Duodenal mucosa (tissue), 2 donors: ENCODE measurements at regions not wholly inside any gene's neighbourhood (a gene's known extent, or its start where the extent isn't known, plus 50 kb on each side); places are given as distances from the start of the nearest gene placed in this dataset.

Experiments used
- H3K27ac ChIP-seq: one replicate; pipeline ENCODE4 v1.7.0; 2013; ENCODE audit warnings: low read depth, low read length
- H3K27me3 ChIP-seq, 2 donors: one replicate each; pipeline ENCODE4 v1.7.0; 2013; ENCODE audit warnings: low read length in 2 of 2, control low read depth in 1 of 2; ENCODE audit not compliant: insufficient read depth in 2 of 2, control insufficient read depth in 1 of 2
- H3K36me3 ChIP-seq, 2 donors: one replicate each; pipeline ENCODE4 v1.7.0; 2013; ENCODE audit warnings: low read length in 2 of 2, control low read depth in 1 of 2; ENCODE audit not compliant: insufficient read depth in 2 of 2, control insufficient read depth in 1 of 2
- H3K4me1 ChIP-seq, 2 donors: one replicate each; pipeline ENCODE4 v1.7.0; 2013; ENCODE audit warnings: low read length in 2 of 2, control low read depth in 1 of 2; ENCODE audit not compliant: insufficient read depth in 2 of 2, control insufficient read depth in 1 of 2
- H3K4me3 ChIP-seq, 2 donors: one replicate each; pipeline ENCODE4 v1.7.0; 2013; ENCODE audit warnings: low read length in 2 of 2, low read depth in 1 of 2
- H3K9ac ChIP-seq, 2 donors: one replicate each; pipeline ENCODE4 v1.7.0; 2013; ENCODE audit warnings: low read length in 2 of 2, low read depth in 1 of 2
- H3K9me3 ChIP-seq, 2 donors: one replicate each; pipeline ENCODE4 v1.7.0; 2013; ENCODE audit warnings: low read length in 2 of 2, control low read depth in 1 of 2; ENCODE audit not compliant: control insufficient read depth in 1 of 2

GRCh38 chr7:22008087-22008486 is 62.4 kb upstream of the CDCA7L start:
- Histone ChIP-seq H3K27ac (no peak overlapping the region), H3K9ac (no peak overlapping the region), H3K9me3 (no peaks in the 10 kb centered on the region), H3K27me3 (peaks cover 4 to 6% of the 10 kb centered on the region in 2 donors), H3K36me3 (no peaks in the 10 kb centered on the region), H3K4me1 (no peaks in the 10 kb centered on the region), H3K4me3 (no peak overlapping the region)

- no peaks in the 10 kb centered on the region for H3K36me3 ChIP-seq
- H3K4me3 ChIP-seq: no peak overlapping the region
- no peaks in the 10 kb centered on the region for H3K9me3 ChIP-seq
- no peak overlapping the region for H3K27ac ChIP-seq
- no peak overlapping the region for H3K9ac ChIP-seq
- peaks cover 4 to 6% of the 10 kb centered on the region in 2 donors for H3K27me3 ChIP-seq
- no peaks in the 10 kb centered on the region for H3K4me1 ChIP-seq
Observed at GRCh38 chr7:22005151-22005550, 59.5 kb upstream of the CDCA7L start.

DNA sequence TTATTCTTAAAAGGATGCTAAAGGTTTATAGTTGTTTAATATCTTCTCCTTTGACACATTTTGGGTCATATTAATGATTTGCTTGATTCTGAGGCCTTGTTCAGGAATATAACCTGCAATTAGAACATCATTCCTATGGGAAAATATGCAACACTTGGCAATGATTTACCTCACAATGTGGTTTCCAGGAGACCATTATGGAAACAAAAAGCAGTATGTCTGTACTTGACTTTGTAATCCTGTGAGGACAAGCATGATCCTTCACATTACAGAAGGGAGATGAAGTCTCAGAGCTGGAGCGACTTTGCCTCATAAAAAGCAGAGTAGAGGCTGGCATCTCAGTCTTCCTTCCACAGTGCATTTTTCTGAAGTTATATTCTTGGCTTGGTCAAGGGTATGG is 57.0 kb upstream of the CDCA7L start:
- peaks cover 4 to 6% of the 10 kb centered on the region in 2 donors for H3K27me3 ChIP-seq
- no peak overlapping the region for H3K4me3 ChIP-seq
- H3K27ac ChIP-seq: no peak overlapping the region

GRCh38 chr7:22001345-22002004 is 55.8 kb upstream of the CDCA7L start:
- Histone ChIP-seq H3K4me3 (no peak overlapping the region), H3K9ac (no peak overlapping the region), H3K4me1 (no peaks in the 10 kb centered on the region), H3K27me3 (peaks cover 4 to 6% of the 10 kb centered on the region in 2 donors), H3K36me3 (no peaks in the 10 kb centered on the region), H3K27ac (no peak overlapping the region), H3K9me3 (no peaks in the 10 kb centered on the region)

More for the DNA sequence above, 57.0 kb upstream of the CDCA7L start:
- no peaks in the 10 kb centered on the region for H3K4me1 ChIP-seq
- no peaks in the 10 kb centered on the region for H3K36me3 ChIP-seq
- no peak overlapping the region for H3K9ac ChIP-seq
- no peaks in the 10 kb centered on the region for H3K9me3 ChIP-seq

GRCh38 chr7:21999896-22000295 is 54.2 kb upstream of the CDCA7L start:
- H3K9ac ChIP-seq: no peak overlapping the region
- no peak overlapping the region for H3K4me3 ChIP-seq
- H3K4me1 ChIP-seq: no peaks in the 10 kb centered on the region
- H3K27ac ChIP-seq: no peak overlapping the region
- no peaks in the 10 kb centered on the region for H3K9me3 ChIP-seq
- H3K36me3 ChIP-seq: no peaks in the 10 kb centered on the region
- H3K27me3 ChIP-seq: no peaks in the 10 kb centered on the region

DNA sequence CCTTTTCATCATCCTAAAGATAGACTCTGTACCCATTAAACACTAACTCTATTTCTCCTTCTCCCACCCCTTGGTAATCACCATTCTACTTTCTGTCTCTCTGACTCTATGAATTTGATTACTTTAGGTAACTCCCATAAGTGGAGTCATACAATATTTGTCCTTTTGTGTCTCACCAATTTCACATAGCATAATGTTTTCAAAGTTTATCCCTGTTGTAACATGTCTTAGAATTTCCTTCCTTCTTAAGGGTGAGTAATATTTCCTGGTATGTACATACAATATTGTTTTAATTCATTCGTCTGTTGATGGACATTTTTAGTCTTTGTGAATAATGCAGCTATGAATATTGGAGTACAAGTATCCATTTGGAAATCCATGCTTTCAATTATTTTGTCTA is 50.9 kb upstream of the CDCA7L start:
- no peak overlapping the region for H3K9ac ChIP-seq
- no peaks in the 10 kb centered on the region for H3K36me3 ChIP-seq
- no peaks in the 10 kb centered on the region for H3K9me3 ChIP-seq
- no peak overlapping the region for H3K4me3 ChIP-seq
- H3K27ac ChIP-seq: no peak overlapping the region
- H3K27me3 ChIP-seq: no peaks in the 10 kb centered on the region
- H3K4me1 ChIP-seq: no peaks in the 10 kb centered on the region
